Stimulated activated memory B cell treated with anti-CD40 and anti-IgM and Interleukin-4, amounts not matched to agents 10 μg/mL and 1 μg/mL and 100 μg/mL, for 72 hours (primary cell): ENCODE measurements at regions not wholly inside any gene's neighbourhood (a gene's known extent, or its start where the extent isn't known, plus 50 kb on each side); places are given as distances from the start of the nearest gene placed in this dataset.

Source experiments
- ATAC-seq: fragments of 150-1000 bp; cut with Tn5 transposase; 2 replicates; pipeline ENCODE4 v1.10.0; 2021
- H3K27ac Mint-ChIP-seq: one replicate; pipeline ENCODE4 v1.8.0; 2022; ENCODE audit warnings: mild to moderate bottlenecking, mixed read lengths
- H3K27me3 Mint-ChIP-seq: one replicate; pipeline ENCODE4 v1.8.0; 2022; ENCODE audit warnings: mixed read lengths
- H3K36me3 Mint-ChIP-seq: one replicate; pipeline ENCODE4 v1.8.0; 2022; ENCODE audit warnings: mixed read lengths
- H3K4me1 Mint-ChIP-seq: one replicate; pipeline ENCODE4 v1.8.0; 2022; ENCODE audit warnings: mixed read lengths
- H3K4me3 Mint-ChIP-seq: one replicate; pipeline ENCODE4 v1.8.0; 2022; ENCODE audit warnings: mild to moderate bottlenecking, moderate library complexity, mixed read lengths
- H3K9me3 Mint-ChIP-seq: one replicate; pipeline ENCODE4 v1.8.0; 2022; ENCODE audit warnings: mixed read lengths

DNA sequence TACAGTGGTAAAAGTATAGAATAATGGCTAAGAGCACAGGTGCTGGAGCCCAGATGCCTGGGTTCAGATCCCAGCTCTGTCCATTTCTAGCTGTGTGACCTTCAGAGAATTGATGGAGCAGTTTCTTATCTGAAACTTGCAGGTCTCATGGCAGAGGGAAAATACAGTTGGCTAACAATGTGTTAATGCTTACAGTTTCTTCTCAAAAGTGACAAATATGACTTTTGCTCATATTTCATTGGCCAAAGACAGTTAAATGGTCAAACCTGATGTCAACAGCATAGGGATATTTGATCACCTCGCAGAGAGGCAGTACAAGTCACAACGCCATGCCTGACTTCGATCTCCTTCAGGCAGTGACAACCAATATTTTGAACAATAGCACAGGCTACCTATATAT lies 60.2 kb upstream of the LCORL start:
- Mint-ChIP-seq H3K27ac (no peak overlapping the region), H3K4me1 (no peaks in the 10 kb centered on the region), H3K36me3 (no peaks in the 10 kb centered on the region), H3K9me3 (no peaks in the 10 kb centered on the region), H3K4me3 (no peak overlapping the region), H3K27me3 (peaks cover 41% of the 10 kb centered on the region)
- no peak for ATAC-seq

- H3K9me3 Mint-ChIP-seq = no peaks in the 10 kb centered on the region
- ATAC-seq = no peak
- H3K27me3 Mint-ChIP-seq = peaks cover 21% of the 10 kb centered on the region
- no peaks in the 10 kb centered on the region for H3K36me3 Mint-ChIP-seq
- no peak overlapping the region for H3K4me3 Mint-ChIP-seq
- no peak overlapping the region for H3K27ac Mint-ChIP-seq
- peaks cover 8% of the 10 kb centered on the region for H3K4me1 Mint-ChIP-seq
Observed at GRCh38 chr4:18077808-18078207, 56.3 kb upstream of the LCORL start.

DNA sequence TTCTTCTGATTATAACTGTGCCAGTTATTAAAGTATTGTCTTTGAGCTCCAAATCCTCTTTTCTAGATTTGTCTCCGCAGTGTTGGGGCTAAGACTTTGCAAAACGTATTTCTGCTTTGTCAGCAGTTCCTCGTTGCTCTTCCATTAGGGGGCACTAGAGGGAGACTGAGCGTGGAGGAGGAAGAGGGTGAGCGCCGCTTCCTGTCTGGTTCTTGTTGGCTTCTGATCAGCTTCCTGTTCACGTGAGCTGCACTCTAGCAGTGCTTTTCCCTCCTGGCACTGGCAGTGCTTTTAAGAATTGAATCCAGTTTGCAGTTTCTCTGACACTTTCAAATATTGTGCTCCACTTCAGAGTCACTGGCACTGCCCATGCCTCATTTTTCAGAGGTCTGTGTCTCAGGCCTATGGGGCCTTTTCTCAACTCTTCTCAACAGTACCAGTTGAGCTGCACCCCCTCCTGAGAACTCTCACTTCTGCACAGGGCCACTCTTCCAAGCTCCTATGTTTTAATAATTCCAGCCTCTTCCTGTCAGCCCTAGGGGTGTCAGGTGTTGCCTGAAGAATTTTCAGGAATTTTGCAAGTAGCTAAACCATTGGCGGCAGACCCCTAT lies 54.4 kb upstream of the LCORL start:
- no peak for ATAC-seq
- no peaks in the 10 kb centered on the region for H3K36me3 Mint-ChIP-seq
- H3K4me3 Mint-ChIP-seq = no peak overlapping the region
- no peak overlapping the region for H3K27ac Mint-ChIP-seq
- peaks cover 8% of the 10 kb centered on the region for H3K4me1 Mint-ChIP-seq
- no peaks in the 10 kb centered on the region for H3K9me3 Mint-ChIP-seq
- peaks cover 36% of the 10 kb centered on the region for H3K27me3 Mint-ChIP-seq

- Mint-ChIP-seq H3K27me3 (peaks cover 53% of the 10 kb centered on the region), H3K36me3 (no peaks in the 10 kb centered on the region), H3K4me3 (no peak overlapping the region), H3K9me3 (no peaks in the 10 kb centered on the region), H3K4me1 (peaks cover 8% of the 10 kb centered on the region), H3K27ac (no peak overlapping the region)
- no peak for ATAC-seq
Observed at GRCh38 chr4:18071894-18072293, 50.3 kb upstream of the LCORL start.
